Activated CD4-positive, alpha-beta memory T cell treated with anti-CD3 and anti-CD28 coated beads for 36 hours (primary cell): ENCODE measurements at regions not wholly inside any gene's neighbourhood (a gene's known extent, or its start where the extent isn't known, plus 50 kb on each side); places are given as distances from the start of the nearest gene placed in this dataset.

Experiments used
- CTCF ChIA-PET: fragments of 350-600 bp; sonication (Branson Sonifier 250); formaldehyde crosslinking; loops from one replicate; lab custom pipeline; 2021; ENCODE audit warnings: antibody characterized with exemption, inconsistent platforms; lab: Charles Lee
- POLR2A ChIA-PET: fragments of 350-600 bp; sonication (Branson Sonifier 250); formaldehyde crosslinking; loops from one replicate; lab custom pipeline; 2021; ENCODE audit warnings: antibody characterized with exemption; lab: Charles Lee
- DNase-seq: peaks from one replicate; pipeline ENCODE4 v3.0.0-alpha.2; 2020
- H3K27ac Mint-ChIP-seq: one replicate; pipeline ENCODE4 v1.8.0; 2021; ENCODE audit warnings: mixed read lengths
- H3K27me3 Mint-ChIP-seq: one replicate; pipeline ENCODE4 v1.8.0; 2021; ENCODE audit warnings: mixed read lengths
- H3K36me3 Mint-ChIP-seq: one replicate; pipeline ENCODE4 v1.8.0; 2021; ENCODE audit warnings: mixed read lengths
- H3K4me1 Mint-ChIP-seq: one replicate; pipeline ENCODE4 v1.8.0; 2021; ENCODE audit warnings: low read depth, mixed read lengths
- H3K4me3 Mint-ChIP-seq: one replicate; pipeline ENCODE4 v1.8.0; 2021; ENCODE audit warnings: mild to moderate bottlenecking, mixed read lengths
- H3K9me3 Mint-ChIP-seq: one replicate; pipeline ENCODE4 v1.8.0; 2021; ENCODE audit warnings: mixed read lengths
- intact Hi-C: fragments of 100-400 bp; cut with micrococcal nuclease; formaldehyde crosslinking; loops from one replicate; pipeline ENCODE4 v1.15.1; 2023

- H3K9me3 Mint-ChIP-seq: peaks cover 6% of the 10 kb centered on the region
- DNase-seq: no peak
- H3K4me3 Mint-ChIP-seq: no peak overlapping the region
- H3K4me1 Mint-ChIP-seq: no peaks in the 10 kb centered on the region
- POLR2A ChIA-PET: no interaction called here
- intact Hi-C loops: no loop called here
- H3K36me3 Mint-ChIP-seq: no peaks in the 10 kb centered on the region
- CTCF ChIA-PET: no interaction called here
- no peaks in the 10 kb centered on the region for H3K27me3 Mint-ChIP-seq
- no peak overlapping the region for H3K27ac Mint-ChIP-seq
Measured at GRCh38 chr1:69295265-69295664, 272.5 kb upstream of the LRRC7 start.

GRCh38 chr1:69305621-69306020 lies 262.1 kb upstream of the LRRC7 start:
- ChIA-PET CTCF (no interaction called here), POLR2A (no interaction called here)
- H3K9me3 Mint-ChIP-seq: peaks cover 16% of the 10 kb centered on the region
- H3K36me3 Mint-ChIP-seq: no peaks in the 10 kb centered on the region
- H3K27ac Mint-ChIP-seq: no peak overlapping the region
- no peak overlapping the region for H3K4me3 Mint-ChIP-seq
- intact Hi-C loops: no loop called here
- no peaks in the 10 kb centered on the region for H3K27me3 Mint-ChIP-seq
- DNase-seq: no peak
- no peaks in the 10 kb centered on the region for H3K4me1 Mint-ChIP-seq

- intact Hi-C loops: no loop called here
- ChIA-PET POLR2A (no interaction called here), CTCF (no interaction called here)
- no peaks in the 10 kb centered on the region for H3K36me3 Mint-ChIP-seq
- peaks cover 23% of the 10 kb centered on the region for H3K9me3 Mint-ChIP-seq
- no peaks in the 10 kb centered on the region for H3K4me1 Mint-ChIP-seq
- no peak overlapping the region for H3K4me3 Mint-ChIP-seq
- no peak overlapping the region for H3K27ac Mint-ChIP-seq
- H3K27me3 Mint-ChIP-seq: no peaks in the 10 kb centered on the region
- DNase-seq: no peak
Measured at GRCh38 chr1:69312055-69312732, 255.5 kb upstream of the LRRC7 start.

GRCh38 chr1:69313118-69313517 lies 254.6 kb upstream of the LRRC7 start:
- Mint-ChIP-seq H3K4me3 (no peak overlapping the region), H3K27ac (no peak overlapping the region), H3K27me3 (no peaks in the 10 kb centered on the region), H3K4me1 (no peaks in the 10 kb centered on the region), H3K36me3 (no peaks in the 10 kb centered on the region), H3K9me3 (peaks cover 20% of the 10 kb centered on the region)
- POLR2A ChIA-PET: no interaction called here
- CTCF ChIA-PET: no interaction called here
- intact Hi-C loops: no loop called here
- no peak for DNase-seq

GRCh38 chr1:69315416-69315815 lies 252.3 kb upstream of the LRRC7 start:
- Mint-ChIP-seq H3K36me3 (no peaks in the 10 kb centered on the region), H3K27me3 (no peaks in the 10 kb centered on the region), H3K4me1 (no peaks in the 10 kb centered on the region), H3K4me3 (no peak overlapping the region), H3K27ac (no peak overlapping the region), H3K9me3 (peaks cover 20% of the 10 kb centered on the region)
- no peak for DNase-seq
- CTCF ChIA-PET: no interaction called here
- POLR2A ChIA-PET: no interaction called here
- intact Hi-C loops: no loop called here

- peaks cover 20% of the 10 kb centered on the region for H3K9me3 Mint-ChIP-seq
- intact Hi-C loops: no loop called here
- H3K36me3 Mint-ChIP-seq: no peaks in the 10 kb centered on the region
- H3K27me3 Mint-ChIP-seq: no peaks in the 10 kb centered on the region
- POLR2A ChIA-PET: no interaction called here
- CTCF ChIA-PET: no interaction called here
- no peak overlapping the region for H3K4me3 Mint-ChIP-seq
- H3K4me1 Mint-ChIP-seq: no peaks in the 10 kb centered on the region
- DNase-seq: no peak
- no peak overlapping the region for H3K27ac Mint-ChIP-seq
Measured at GRCh38 chr1:69315823-69316222, 251.9 kb upstream of the LRRC7 start.

GRCh38 chr1:69319287-69319686 lies 248.4 kb upstream of the LRRC7 start:
- no peak overlapping the region for H3K27ac Mint-ChIP-seq
- no peaks in the 10 kb centered on the region for H3K27me3 Mint-ChIP-seq
- no peak overlapping the region for H3K4me3 Mint-ChIP-seq
- intact Hi-C loops: no loop called here
- CTCF ChIA-PET: no interaction called here
- H3K9me3 Mint-ChIP-seq: peaks cover 10% of the 10 kb centered on the region
- H3K36me3 Mint-ChIP-seq: no peaks in the 10 kb centered on the region
- no peak for DNase-seq
- POLR2A ChIA-PET: no interaction called here
- H3K4me1 Mint-ChIP-seq: no peaks in the 10 kb centered on the region

GRCh38 chr1:69320757-69321211 lies 246.9 kb upstream of the LRRC7 start:
- DNase-seq: no peak
- H3K36me3 Mint-ChIP-seq: no peaks in the 10 kb centered on the region
- intact Hi-C loops: no loop called here
- H3K4me1 Mint-ChIP-seq: no peaks in the 10 kb centered on the region
- no peak overlapping the region for H3K27ac Mint-ChIP-seq
- ChIA-PET POLR2A (no interaction called here), CTCF (no interaction called here)
- H3K27me3 Mint-ChIP-seq: no peaks in the 10 kb centered on the region
- peaks cover under 1% of the 10 kb centered on the region for H3K9me3 Mint-ChIP-seq
- no peak overlapping the region for H3K4me3 Mint-ChIP-seq

GRCh38 chr1:69321311-69321710 lies 246.4 kb upstream of the LRRC7 start:
- Mint-ChIP-seq H3K27me3 (no peaks in the 10 kb centered on the region), H3K4me1 (no peaks in the 10 kb centered on the region), H3K4me3 (no peak overlapping the region), H3K27ac (no peak overlapping the region), H3K9me3 (no peaks in the 10 kb centered on the region), H3K36me3 (no peaks in the 10 kb centered on the region)
- POLR2A ChIA-PET: no interaction called here
- DNase-seq: no peak
- intact Hi-C loops: no loop called here
- CTCF ChIA-PET: no interaction called here

- intact Hi-C loops: no loop called here
Measured at GRCh38 chr1:69328186-69328585, 239.5 kb upstream of the LRRC7 start.

GRCh38 chr1:69363236-69363635 lies 204.5 kb upstream of the LRRC7 start:
- no peak overlapping the region for H3K4me3 Mint-ChIP-seq
- no peak for DNase-seq
- H3K27me3 Mint-ChIP-seq: no peaks in the 10 kb centered on the region
- H3K36me3 Mint-ChIP-seq: no peaks in the 10 kb centered on the region
- peaks cover 5% of the 10 kb centered on the region for H3K9me3 Mint-ChIP-seq
- intact Hi-C loops: no loop called here
- ChIA-PET CTCF (no interaction called here), POLR2A (no interaction called here)
- no peak overlapping the region for H3K27ac Mint-ChIP-seq
- no peaks in the 10 kb centered on the region for H3K4me1 Mint-ChIP-seq

More at GRCh38 chr1:69328186-69328585, 239.5 kb upstream of the LRRC7 start:
- H3K27ac Mint-ChIP-seq: no peak overlapping the region
- CTCF ChIA-PET: no interaction called here
- H3K9me3 Mint-ChIP-seq: peaks cover 22% of the 10 kb centered on the region
- no peaks in the 10 kb centered on the region for H3K36me3 Mint-ChIP-seq
- no peaks in the 10 kb centered on the region for H3K27me3 Mint-ChIP-seq
- DNase-seq: no peak
- POLR2A ChIA-PET: no interaction called here
- H3K4me3 Mint-ChIP-seq: no peak overlapping the region
- no peaks in the 10 kb centered on the region for H3K4me1 Mint-ChIP-seq

GRCh38 chr1:69373520-69373919 lies 194.2 kb upstream of the LRRC7 start:
- ChIA-PET POLR2A (no interaction called here), CTCF (no interaction called here)
- H3K9me3 Mint-ChIP-seq: peaks cover 14% of the 10 kb centered on the region
- H3K27me3 Mint-ChIP-seq: no peaks in the 10 kb centered on the region
- no peak overlapping the region for H3K4me3 Mint-ChIP-seq
- H3K27ac Mint-ChIP-seq: no peak overlapping the region
- H3K4me1 Mint-ChIP-seq: no peaks in the 10 kb centered on the region
- intact Hi-C loops: no loop called here
- no peaks in the 10 kb centered on the region for H3K36me3 Mint-ChIP-seq
- DNase-seq: no peak

GRCh38 chr1:69376408-69376807 lies 191.3 kb upstream of the LRRC7 start:
- intact Hi-C loops: no loop called here
- CTCF ChIA-PET: interaction anchor here (0.6 kb wide), 1 partner anchor 242 kb away, joined by 3 read pairs; no protein-coding TSS in a partner anchor
- no peaks in the 10 kb centered on the region for H3K27me3 Mint-ChIP-seq
- H3K9me3 Mint-ChIP-seq: peaks cover 4% of the 10 kb centered on the region
- no peak for DNase-seq
- H3K36me3 Mint-ChIP-seq: no peaks in the 10 kb centered on the region
- POLR2A ChIA-PET: no interaction called here
- H3K4me3 Mint-ChIP-seq: no peak overlapping the region
- no peak overlapping the region for H3K27ac Mint-ChIP-seq
- H3K4me1 Mint-ChIP-seq: no peaks in the 10 kb centered on the region
